Immature natural killer cell (primary cell): ENCODE measurements at regions not wholly inside any gene's neighbourhood (a gene's known extent, or its start where the extent isn't known, plus 50 kb on each side); places are given as distances from the start of the nearest gene placed in this dataset.

ENCODE experiments used
- DNase-seq, 3 donors: peaks; one replicate each; pipeline ENCODE4 v3.0.0; 2022; ENCODE audit warnings: mixed read lengths in 1 of 3
- H3K27ac Mint-ChIP-seq, 6 donors: one replicate each; pipeline ENCODE4 v1.8.0; 2020; ENCODE audit warnings: mixed read lengths in 6 of 6, mild to moderate bottlenecking in 5 of 6, inconsistent platforms in 4 of 6, moderate library complexity in 3 of 6
- H3K27me3 Mint-ChIP-seq, 3 donors: one replicate each; pipeline ENCODE4 v1.8.0; 2020 to 2021; ENCODE audit warnings: low read depth in 3 of 3, mild to moderate bottlenecking in 3 of 3, mixed read lengths in 3 of 3, moderate library complexity in 3 of 3, inconsistent platforms in 1 of 3
- H3K36me3 Mint-ChIP-seq, 3 donors: one replicate each; pipeline ENCODE4 v1.8.0; 2020; ENCODE audit warnings: mixed read lengths in 3 of 3, inconsistent platforms in 2 of 3, mild to moderate bottlenecking in 2 of 3
- H3K4me1 Mint-ChIP-seq, 2 donors: one replicate each; pipeline ENCODE4 v1.8.0; 2020; ENCODE audit warnings: inconsistent platforms in 2 of 2, mild to moderate bottlenecking in 2 of 2, mixed read lengths in 2 of 2, moderate library complexity in 1 of 2
- H3K4me3 Mint-ChIP-seq, 5 donors: one replicate each; pipeline ENCODE4 v1.8.0; 2020; ENCODE audit warnings: mild to moderate bottlenecking in 5 of 5, mixed read lengths in 5 of 5, inconsistent platforms in 3 of 5, moderate library complexity in 3 of 5
- H3K9me3 Mint-ChIP-seq, 6 donors: one replicate each; pipeline ENCODE4 v1.8.0; 2020; ENCODE audit warnings: mild to moderate bottlenecking in 6 of 6, mixed read lengths in 6 of 6, inconsistent platforms in 4 of 6, moderate library complexity in 3 of 6

DNA sequence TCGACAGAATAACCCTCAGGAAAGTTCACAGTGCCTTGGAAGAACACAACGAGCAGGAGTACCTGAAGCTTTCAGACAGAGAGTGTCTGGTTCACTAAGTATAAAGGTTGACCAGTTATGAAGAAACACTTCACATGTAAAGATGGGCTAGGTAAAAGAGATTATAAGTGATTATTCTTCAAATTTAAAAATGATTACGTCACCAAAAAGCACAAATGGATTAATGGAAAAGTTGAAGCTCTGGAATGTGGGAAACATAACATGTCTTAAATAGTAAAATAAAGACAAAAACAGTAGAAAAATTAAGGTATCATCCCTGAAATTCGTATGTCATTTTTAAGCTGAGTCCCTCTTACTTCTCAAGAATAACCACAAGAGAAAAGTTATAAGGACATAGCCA, 643.9 kb upstream of the KLF12 start:
- no peak for DNase-seq

DNA sequence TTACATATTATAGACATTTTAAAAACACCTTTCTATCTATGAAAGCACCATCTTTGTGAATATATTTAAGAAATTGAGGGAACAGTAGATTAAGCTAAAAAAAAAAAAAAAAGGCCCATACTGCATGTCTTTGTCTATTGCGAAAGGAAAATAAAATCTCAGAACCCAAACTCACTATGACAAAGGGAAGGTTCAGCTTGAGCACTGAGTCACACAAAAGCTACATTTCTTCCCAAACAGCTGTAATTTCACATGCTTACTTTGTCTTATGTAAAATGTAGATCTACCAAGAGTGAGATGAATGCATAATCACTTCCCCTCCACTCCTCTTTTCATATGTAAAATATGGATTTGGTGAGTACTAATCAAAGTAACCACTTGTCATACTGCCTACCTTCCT, 640.1 kb upstream of the KLF12 start:
- Mint-ChIP-seq H3K4me3 (no peak overlapping the region), H3K27me3 (peaks cover 0 to 1% (median 0%) of the 10 kb centered on the region in 3 donors), H3K9me3 (peaks cover 0 to 4% (median 0%) of the 10 kb centered on the region in 6 donors), H3K36me3 (no peaks in the 10 kb centered on the region), H3K27ac (no peak overlapping the region), H3K4me1 (no peaks in the 10 kb centered on the region)
- no peak for DNase-seq

More for the DNA sequence above, 643.9 kb upstream of the KLF12 start:
- Mint-ChIP-seq H3K4me3 (no peak overlapping the region), H3K27ac (no peak overlapping the region), H3K36me3 (no peaks in the 10 kb centered on the region), H3K27me3 (peaks cover 0 to 1% (median 0%) of the 10 kb centered on the region in 3 donors), H3K4me1 (no peaks in the 10 kb centered on the region), H3K9me3 (peaks cover 0 to 4% (median 0%) of the 10 kb centered on the region in 6 donors)

DNA sequence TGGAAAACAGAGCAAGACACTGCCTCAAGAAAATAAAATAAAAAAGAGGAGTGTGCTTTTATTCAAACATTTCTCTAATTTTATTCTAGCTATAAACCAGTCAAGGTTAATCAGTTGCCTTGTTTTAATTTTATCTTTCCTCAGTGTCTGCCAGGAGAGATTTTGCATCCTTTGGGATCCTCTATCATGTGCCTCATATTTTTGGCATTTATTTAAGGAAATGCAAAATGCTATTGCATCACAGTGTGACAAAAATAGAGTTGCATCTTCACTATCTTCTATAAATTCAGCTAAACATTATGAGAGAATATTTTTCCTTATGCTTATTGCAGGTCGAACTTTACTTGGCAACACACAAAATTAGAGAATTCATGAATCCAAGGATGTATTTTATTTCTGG, 639.0 kb upstream of the KLF12 start:
- H3K36me3 Mint-ChIP-seq: no peaks in the 10 kb centered on the region

DNA sequence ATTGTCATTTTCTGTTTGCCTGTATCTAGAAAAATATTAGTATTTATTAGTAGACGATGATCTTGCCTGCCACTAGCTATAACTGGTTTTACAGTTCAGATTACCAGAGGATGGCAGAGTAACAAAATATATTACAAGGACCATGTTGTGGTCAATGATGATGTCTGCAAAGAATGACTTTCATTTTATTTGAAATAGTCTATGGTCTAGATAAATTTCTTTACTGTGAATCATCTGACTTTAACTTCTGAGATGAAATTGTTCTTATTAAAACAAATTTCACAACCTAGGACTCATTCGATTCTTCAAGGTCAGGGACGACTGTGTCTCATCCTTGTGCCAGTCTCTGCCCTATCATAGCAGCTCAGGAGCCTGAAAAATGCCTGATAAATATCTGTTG, 637.8 kb upstream of the KLF12 start:
- H3K4me1 Mint-ChIP-seq: no peaks in the 10 kb centered on the region
- H3K4me3 Mint-ChIP-seq: no peak overlapping the region
- H3K36me3 Mint-ChIP-seq: no peaks in the 10 kb centered on the region
- DNase-seq: no peak
- H3K27ac Mint-ChIP-seq: no peak overlapping the region
- H3K9me3 Mint-ChIP-seq: peaks cover 0 to 4% (median 0%) of the 10 kb centered on the region in 6 donors
- H3K27me3 Mint-ChIP-seq: peaks cover 0 to 1% (median 0%) of the 10 kb centered on the region in 3 donors

More for the DNA sequence above, 639.0 kb upstream of the KLF12 start:
- H3K27ac Mint-ChIP-seq: no peak overlapping the region
- no peak for DNase-seq
- H3K4me3 Mint-ChIP-seq: no peak overlapping the region
- H3K9me3 Mint-ChIP-seq: peaks cover 0 to 4% (median 0%) of the 10 kb centered on the region in 6 donors
- H3K27me3 Mint-ChIP-seq: peaks cover 0 to 1% (median 0%) of the 10 kb centered on the region in 3 donors
- no peaks in the 10 kb centered on the region for H3K4me1 Mint-ChIP-seq

DNA sequence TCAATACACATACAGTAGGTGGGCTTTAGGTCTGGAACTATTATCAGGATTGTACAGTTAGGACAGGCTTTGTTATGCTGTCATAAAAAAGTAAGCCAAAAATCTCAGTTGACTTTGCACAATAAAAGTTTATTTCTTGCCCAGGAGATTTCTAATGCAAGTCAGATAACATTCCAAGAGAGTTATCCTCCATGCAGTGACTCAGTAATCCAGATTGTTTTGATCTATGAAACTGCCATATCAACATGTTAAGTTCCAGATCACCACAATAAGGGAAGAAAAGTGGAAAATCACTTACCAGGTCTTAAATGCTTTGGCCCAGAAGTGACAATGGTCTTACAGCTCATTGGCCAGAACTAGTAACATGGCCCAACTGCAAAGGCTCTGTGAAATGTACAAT, 636.2 kb upstream of the KLF12 start:
- DNase-seq: no peak
- H3K4me3 Mint-ChIP-seq: no peak overlapping the region
- peaks cover 0 to 3% (median 2%) of the 10 kb centered on the region in 3 donors for H3K27me3 Mint-ChIP-seq
- H3K27ac Mint-ChIP-seq: no peak overlapping the region
- H3K36me3 Mint-ChIP-seq: no peaks in the 10 kb centered on the region
- H3K9me3 Mint-ChIP-seq: peaks cover 0 to 4% (median 0%) of the 10 kb centered on the region in 6 donors
- H3K4me1 Mint-ChIP-seq: no peaks in the 10 kb centered on the region

DNA sequence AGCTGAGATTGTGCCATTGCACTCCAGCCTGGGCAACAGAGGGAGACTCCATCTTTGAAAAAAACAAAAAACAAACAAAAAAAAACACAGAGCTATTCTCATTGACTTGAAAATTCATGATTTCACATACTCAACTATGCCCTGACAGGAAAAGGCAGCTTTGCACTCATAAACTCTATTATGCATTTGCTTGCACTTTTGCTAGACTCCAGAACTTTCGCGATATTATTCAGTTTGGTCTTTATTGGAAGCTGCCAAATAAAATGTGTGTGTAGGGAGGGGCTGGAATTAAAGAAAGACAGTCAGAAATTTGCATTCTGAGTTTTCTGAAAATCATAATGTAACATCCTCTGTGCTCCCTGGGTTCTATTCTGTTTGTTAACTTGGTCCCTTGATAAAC, 635.1 kb upstream of the KLF12 start:
- H3K27me3 Mint-ChIP-seq: peaks cover 3 to 6% (median 4%) of the 10 kb centered on the region in 3 donors
- no peak for DNase-seq
- H3K9me3 Mint-ChIP-seq: peaks cover 0 to 4% (median 0%) of the 10 kb centered on the region in 6 donors
- no peaks in the 10 kb centered on the region for H3K36me3 Mint-ChIP-seq
- H3K27ac Mint-ChIP-seq: no peak overlapping the region
- H3K4me1 Mint-ChIP-seq: no peaks in the 10 kb centered on the region
- no peak overlapping the region for H3K4me3 Mint-ChIP-seq

DNA sequence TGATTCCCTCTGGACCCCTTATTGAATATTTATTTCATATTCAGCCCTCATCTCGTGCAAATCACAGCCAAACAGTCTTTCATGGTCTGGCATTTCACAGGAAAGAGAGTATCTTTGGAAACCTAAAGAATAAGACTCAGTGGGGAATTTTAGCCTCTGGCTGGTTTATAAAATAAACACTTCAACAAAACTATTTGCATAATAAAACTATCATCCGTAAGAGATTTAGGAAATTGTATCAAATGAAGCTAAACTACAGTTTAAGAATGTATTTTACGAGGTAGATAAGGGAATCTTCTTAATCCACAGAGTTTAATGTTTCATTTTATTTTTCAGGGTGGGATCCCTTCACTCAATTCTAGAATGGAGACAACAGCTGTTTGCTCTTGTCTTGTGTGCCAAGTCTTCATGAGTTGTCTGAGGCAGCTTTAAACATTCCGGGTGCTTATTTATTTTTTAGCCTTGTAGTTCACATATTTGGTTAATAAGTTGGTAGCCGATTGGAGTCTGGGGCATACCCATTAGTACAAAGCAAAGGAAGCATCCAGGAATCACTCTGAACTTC, 634.4 kb upstream of the KLF12 start:
- H3K4me3 Mint-ChIP-seq: no peak overlapping the region
- no peak overlapping the region for H3K27ac Mint-ChIP-seq
- no peaks in the 10 kb centered on the region for H3K4me1 Mint-ChIP-seq
- H3K36me3 Mint-ChIP-seq: no peaks in the 10 kb centered on the region
- DNase-seq: no peak
- peaks cover 4 to 6% (median 5%) of the 10 kb centered on the region in 3 donors for H3K27me3 Mint-ChIP-seq
- H3K9me3 Mint-ChIP-seq: peaks cover 0 to 1% (median 0%) of the 10 kb centered on the region in 6 donors

DNA sequence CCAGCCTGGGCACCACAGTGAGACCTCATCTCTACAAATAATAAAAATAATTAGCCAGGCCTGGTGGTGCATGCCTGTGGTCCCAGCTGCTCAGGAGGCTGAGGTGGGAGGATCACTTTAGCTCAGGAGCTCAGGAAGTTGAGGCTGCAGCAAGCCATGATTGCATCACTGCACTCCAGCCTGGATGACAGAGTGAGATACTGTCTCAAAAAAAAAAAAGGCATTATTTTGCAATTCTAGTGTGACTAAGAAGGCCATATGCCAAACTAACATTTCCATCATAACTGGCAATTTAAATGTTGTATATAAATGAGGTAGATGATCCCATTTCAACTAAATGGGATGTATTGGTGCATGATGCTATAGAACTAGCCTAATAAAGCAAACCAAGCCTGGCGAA, 632.8 kb upstream of the KLF12 start:
- Mint-ChIP-seq H3K9me3 (no peaks in the 10 kb centered on the region), H3K27me3 (peaks cover 4 to 7% (median 6%) of the 10 kb centered on the region in 3 donors), H3K36me3 (no peaks in the 10 kb centered on the region), H3K27ac (no peak overlapping the region), H3K4me3 (no peak overlapping the region), H3K4me1 (no peaks in the 10 kb centered on the region)
- DNase-seq: no peak

DNA sequence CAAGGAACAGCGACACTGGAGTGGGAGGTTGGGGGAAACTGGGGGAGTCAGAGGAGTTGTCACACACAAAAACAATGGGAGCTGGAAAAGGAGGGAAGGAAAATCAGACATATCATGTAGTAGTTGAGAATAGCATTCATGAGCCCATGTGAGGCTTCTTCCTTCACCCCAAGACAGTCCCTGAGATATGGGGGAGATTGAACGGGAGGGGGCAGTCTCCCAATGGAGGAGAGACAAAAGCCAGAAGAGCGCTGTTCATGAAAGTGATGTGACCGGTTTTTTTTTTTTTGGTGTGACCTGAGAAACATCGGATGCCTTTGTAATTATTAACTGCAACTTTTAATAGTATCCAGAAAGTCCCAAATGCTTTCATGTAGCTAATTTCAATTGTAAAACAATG, 631.8 kb upstream of the KLF12 start:
- no peak overlapping the region for H3K27ac Mint-ChIP-seq
- H3K4me1 Mint-ChIP-seq: no peaks in the 10 kb centered on the region
- H3K36me3 Mint-ChIP-seq: no peaks in the 10 kb centered on the region
- DNase-seq: no peak
- no peaks in the 10 kb centered on the region for H3K9me3 Mint-ChIP-seq
- H3K27me3 Mint-ChIP-seq: peaks cover 4 to 7% (median 6%) of the 10 kb centered on the region in 3 donors
- H3K4me3 Mint-ChIP-seq: peak overlapping the region in 1 of 5 donors; percentile 7

DNA sequence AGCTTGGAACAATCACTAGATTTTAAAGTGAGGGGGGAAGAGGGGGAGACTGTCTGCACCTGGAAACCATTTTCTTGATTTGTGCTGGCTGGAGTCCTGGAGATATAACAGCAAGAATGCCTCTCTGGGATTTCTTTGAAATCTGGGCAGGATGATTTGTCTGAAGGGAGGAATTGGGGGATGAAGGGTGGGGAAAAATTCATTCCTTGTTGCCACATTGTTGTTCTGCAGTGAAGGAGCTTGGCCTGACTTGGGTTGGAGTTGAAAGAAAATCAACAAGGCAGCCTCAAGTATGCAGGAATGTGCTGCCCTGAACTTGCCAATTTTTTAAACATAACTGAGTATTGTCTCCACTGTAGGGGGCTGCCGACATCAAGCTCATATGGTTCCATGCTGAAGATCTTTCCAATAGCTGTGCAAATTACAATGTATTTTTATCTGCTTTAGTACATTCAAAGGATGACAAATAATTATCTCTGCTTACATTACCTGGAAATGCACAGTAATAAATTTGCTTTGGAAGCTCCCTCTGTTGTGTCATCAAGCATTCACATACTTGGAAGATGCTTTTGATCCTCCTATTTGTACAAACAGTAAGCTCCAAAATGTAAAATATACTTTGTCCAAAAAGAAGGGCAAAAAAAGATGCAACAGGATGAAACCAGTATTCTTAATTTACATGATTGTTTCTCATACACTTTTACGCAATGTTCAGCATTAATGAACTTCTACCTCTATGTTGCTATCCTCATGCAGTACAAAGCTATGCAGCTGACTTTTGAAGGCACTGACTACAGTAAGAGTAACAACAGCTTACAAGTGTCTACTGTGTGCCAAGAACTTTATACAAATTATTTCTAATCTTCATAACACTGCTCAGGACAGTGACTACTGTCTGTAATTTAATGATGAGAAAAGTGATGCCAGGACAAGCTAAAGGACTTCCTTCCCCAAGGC, 627.9 kb upstream of the KLF12 start:
- Mint-ChIP-seq H3K27me3 (peaks cover 8 to 10% (median 8%) of the 10 kb centered on the region in 3 donors), H3K27ac (no peak overlapping the region), H3K4me3 (no peak overlapping the region), H3K36me3 (no peaks in the 10 kb centered on the region), H3K9me3 (no peaks in the 10 kb centered on the region), H3K4me1 (no peaks in the 10 kb centered on the region)
- DNase-seq: no peak

DNA sequence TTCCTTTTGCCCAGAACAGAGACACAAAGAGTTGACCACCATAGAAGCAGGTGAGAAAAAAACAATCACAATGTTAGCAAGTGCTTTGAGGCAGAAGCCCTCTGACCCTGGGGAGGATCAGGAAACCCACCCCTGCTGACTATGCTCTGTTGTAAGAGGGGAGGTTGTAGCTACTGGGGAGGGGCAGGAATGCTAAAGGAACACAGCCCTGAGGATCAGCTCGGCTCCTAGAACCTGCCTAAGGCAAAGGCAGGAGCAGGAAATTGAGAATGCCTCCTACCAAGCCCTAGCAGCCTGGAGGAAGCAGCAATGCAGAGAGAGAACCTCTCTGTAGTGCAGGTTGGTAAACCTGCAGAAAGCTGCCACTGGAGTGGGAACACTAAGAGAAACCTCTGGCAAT, 624.0 kb upstream of the KLF12 start:
- no peak overlapping the region for H3K4me3 Mint-ChIP-seq
- H3K27ac Mint-ChIP-seq: no peak overlapping the region
- peaks cover 3 to 4% (median 3%) of the 10 kb centered on the region in 3 donors for H3K27me3 Mint-ChIP-seq
- peaks cover 0 to 3% (median 0%) of the 10 kb centered on the region in 6 donors for H3K9me3 Mint-ChIP-seq
- no peak for DNase-seq
- H3K36me3 Mint-ChIP-seq: no peaks in the 10 kb centered on the region
- no peaks in the 10 kb centered on the region for H3K4me1 Mint-ChIP-seq

DNA sequence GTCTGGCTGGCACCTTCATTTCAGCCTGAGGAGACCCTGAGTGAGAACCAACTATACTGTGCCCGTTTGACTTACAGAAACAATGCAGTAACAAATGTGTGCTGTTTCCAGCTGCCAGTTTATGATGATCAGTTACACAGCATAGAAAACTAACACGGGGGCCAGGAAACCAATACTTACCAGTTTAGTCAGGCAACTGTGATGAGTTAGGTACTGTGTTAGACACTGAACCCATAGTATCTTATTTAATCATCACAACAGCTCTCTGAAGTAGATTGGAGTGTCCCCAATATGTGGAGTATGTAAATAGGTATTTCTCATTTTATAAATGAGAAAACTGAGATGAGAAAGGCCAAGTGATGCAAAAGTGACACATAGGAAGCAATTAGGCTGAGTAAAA, 620.9 kb upstream of the KLF12 start:
- no peak overlapping the region for H3K4me3 Mint-ChIP-seq
- peaks cover 2 to 4% (median 3%) of the 10 kb centered on the region in 3 donors for H3K27me3 Mint-ChIP-seq
- no peak for DNase-seq
- H3K4me1 Mint-ChIP-seq: no peaks in the 10 kb centered on the region
- H3K9me3 Mint-ChIP-seq: peaks cover 0 to 4% (median 0%) of the 10 kb centered on the region in 6 donors
- no peak overlapping the region for H3K27ac Mint-ChIP-seq
- H3K36me3 Mint-ChIP-seq: no peaks in the 10 kb centered on the region

DNA sequence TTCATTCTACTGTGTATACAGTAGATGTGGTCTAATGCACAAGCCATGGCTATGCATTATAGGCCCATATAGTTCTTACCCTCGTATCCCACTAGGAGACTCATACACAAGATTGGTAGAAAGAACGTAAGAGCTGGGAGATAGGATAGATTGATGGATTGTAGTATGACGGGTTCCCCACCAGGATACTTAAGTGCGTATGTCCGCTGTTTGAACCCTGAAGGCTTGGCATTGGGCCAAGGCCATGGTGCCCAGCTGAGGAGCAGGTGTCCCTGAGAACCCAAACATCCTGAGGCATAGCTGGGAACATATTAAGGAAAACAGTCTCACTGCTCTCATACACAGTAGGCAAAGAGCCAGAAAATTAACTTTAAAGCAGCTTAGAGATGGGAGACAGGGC, 617.5 kb upstream of the KLF12 start:
- no peaks in the 10 kb centered on the region for H3K27me3 Mint-ChIP-seq
- peaks cover 0 to 4% (median under 1%) of the 10 kb centered on the region in 6 donors for H3K9me3 Mint-ChIP-seq
- no peak overlapping the region for H3K4me3 Mint-ChIP-seq
- DNase-seq: no peak
- no peak overlapping the region for H3K27ac Mint-ChIP-seq
- no peaks in the 10 kb centered on the region for H3K36me3 Mint-ChIP-seq
- no peaks in the 10 kb centered on the region for H3K4me1 Mint-ChIP-seq

DNA sequence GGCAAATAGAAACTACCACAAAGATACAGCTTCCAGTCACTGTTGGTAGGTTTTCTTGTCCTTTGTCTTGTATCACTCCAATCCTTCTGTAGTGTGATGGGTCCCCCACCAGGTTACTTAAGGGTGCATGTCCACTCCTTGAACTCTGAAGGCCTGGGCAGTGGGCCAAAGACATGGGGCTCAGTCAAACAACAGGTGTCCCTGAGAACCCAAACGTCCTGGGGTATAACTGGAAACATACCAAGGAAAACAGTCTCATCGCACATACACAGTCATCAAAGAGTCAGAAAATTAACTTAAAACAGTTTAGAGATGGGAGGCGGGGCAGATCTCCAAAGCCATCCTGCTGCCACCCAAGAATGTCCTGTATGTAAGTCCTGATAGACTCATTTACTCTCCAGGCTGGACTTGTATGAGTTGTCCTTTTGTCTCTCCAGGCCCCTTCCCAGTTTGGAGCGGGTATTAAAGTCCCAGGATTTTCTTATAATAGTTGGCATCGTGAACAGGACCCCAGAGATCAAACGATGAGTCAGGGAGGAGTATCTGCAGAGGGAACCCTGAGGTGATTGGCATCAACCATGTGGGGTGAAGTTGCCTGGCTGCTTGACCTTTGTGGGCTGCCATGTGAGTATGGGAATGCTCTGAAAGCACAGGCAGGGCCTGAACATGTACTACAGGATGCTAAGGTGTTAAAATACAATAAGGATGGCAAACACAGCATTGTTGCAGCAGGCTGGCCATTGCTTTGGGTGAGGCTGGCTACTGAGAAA, 613.2 kb upstream of the KLF12 start:
- H3K4me3 Mint-ChIP-seq: no peak overlapping the region

More for the DNA sequence above, 613.2 kb upstream of the KLF12 start:
- Mint-ChIP-seq H3K4me1 (no peaks in the 10 kb centered on the region), H3K27ac (peak overlapping the region in 1 of 6 donors; percentile 3), H3K27me3 (no peaks in the 10 kb centered on the region), H3K36me3 (no peaks in the 10 kb centered on the region), H3K9me3 (peaks cover 0 to 2% (median 0%) of the 10 kb centered on the region in 6 donors)
- DNase-seq: no peak
